Ascending aorta (tissue), 2 donors: ENCODE measurements at regions not wholly inside any gene's neighbourhood (a gene's known extent, or its start where the extent isn't known, plus 50 kb on each side); places are given as distances from the start of the nearest gene placed in this dataset.

Experiments used
- DNase-seq, 2 donors: peaks; one replicate each; pipeline ENCODE4 v3.0.0-alpha.2; 2019; ENCODE audit warnings: low spot score in 2 of 2
- H3K27ac ChIP-seq, 2 donors: fragments of 200-600 bp; sonication (generic); one replicate each; pipeline ENCODE4 v1.5.1; 2016 to 2017; ENCODE audit warnings: mild to moderate bottlenecking in 1 of 2
- H3K27me3 ChIP-seq: fragments of 200-600 bp; sonication (generic); one replicate; pipeline ENCODE4 v1.5.1; 2017
- H3K36me3 ChIP-seq, 2 donors: fragments of 200-600 bp; sonication (generic); one replicate each; pipeline ENCODE4 v1.5.1; 2016
- H3K4me1 ChIP-seq, 2 donors: fragments of 200-600 bp; sonication (generic); one replicate each; pipeline ENCODE4 v1.5.1; 2016 to 2017; ENCODE audit warnings: mild to moderate bottlenecking in 1 of 2
- H3K4me3 ChIP-seq, 2 donors: fragments of 200-600 bp; sonication (generic); one replicate each; pipeline ENCODE4 v1.5.1; 2016 to 2017; ENCODE audit warnings: mild to moderate bottlenecking in 1 of 2
- H3K9me3 ChIP-seq, 2 donors: fragments of 200-600 bp; sonication (generic); one replicate each; pipeline ENCODE4 v1.5.1; 2016
- CTCF ChIP-seq, 3 experiments: fragments of 200-600 bp in 2 of 3; fragments of 450-650 bp in 1 of 3; sonication (generic) in 2 of 3; IDR thresholded peaks; one replicate each; pipeline ENCODE4 v1.5.1; 2016 to 2019; ENCODE audit warnings: antibody characterized with exemption in 3 of 3, mild to moderate bottlenecking in 1 of 3, moderate library complexity in 1 of 3
- intact Hi-C: fragments of 100-400 bp; cut with DNase I; formaldehyde crosslinking; loops from one replicate; pipeline ENCODE4 v1.15.1; 2023

- intact Hi-C loops = no loop called here
- no peak for DNase-seq
- no peak for TF ChIP-seq CTCF (IDR thresholded peaks at IDR 0.05)
- Histone ChIP-seq H3K4me1 (no peaks in the 10 kb centered on the region), H3K36me3 (no peaks in the 10 kb centered on the region), H3K27me3 (no peaks in the 10 kb centered on the region), H3K9me3 (no peaks in the 10 kb centered on the region), H3K4me3 (no peak overlapping the region), H3K27ac (no peak overlapping the region)
Observed at GRCh38 chr13:78714717-78715116, 55.8 kb upstream of the OBI1 start.

GRCh38 chr13:78712831-78713230, 53.9 kb upstream of the OBI1 start:
- H3K9me3 ChIP-seq = no peaks in the 10 kb centered on the region
- DNase-seq = no peak
- H3K36me3 ChIP-seq = no peaks in the 10 kb centered on the region
- no peak overlapping the region for H3K27ac ChIP-seq
- H3K27me3 ChIP-seq = no peaks in the 10 kb centered on the region
- intact Hi-C loops = no loop called here
- H3K4me1 ChIP-seq = no peaks in the 10 kb centered on the region
- no peak overlapping the region for H3K4me3 ChIP-seq
- TF ChIP-seq CTCF (IDR thresholded peaks at IDR 0.05) = no peak

DNA sequence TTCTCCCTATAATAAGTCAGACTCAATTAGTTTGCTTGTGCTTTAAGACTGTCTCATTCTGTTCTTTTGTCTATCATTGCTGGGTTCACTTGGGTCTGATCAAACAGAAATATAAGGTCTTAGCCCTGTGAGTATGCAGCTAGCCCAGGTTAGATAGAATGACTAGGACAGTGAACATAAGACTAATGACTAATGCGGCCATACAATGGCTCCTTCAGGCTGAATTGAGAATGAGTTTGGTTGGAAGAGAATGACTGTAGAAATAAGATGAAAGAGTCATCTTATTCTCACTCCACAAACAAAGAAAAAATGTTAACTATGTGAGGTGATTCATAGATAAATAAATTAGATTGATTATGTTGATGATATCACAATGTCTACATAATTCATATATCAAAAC, 50.1 kb upstream of the OBI1 start:
- TF ChIP-seq CTCF (IDR thresholded peaks at IDR 0.05) = no peak
- DNase-seq = no peak
- intact Hi-C loops = no loop called here

More for the DNA sequence above, 50.1 kb upstream of the OBI1 start:
- Histone ChIP-seq H3K9me3 (no peaks in the 10 kb centered on the region), H3K27me3 (no peaks in the 10 kb centered on the region), H3K4me3 (no peak overlapping the region), H3K27ac (no peak overlapping the region), H3K4me1 (no peaks in the 10 kb centered on the region), H3K36me3 (no peaks in the 10 kb centered on the region)
